ENCODE measurements at regions not wholly inside any gene's neighbourhood (a gene's known extent, or its start where the extent isn't known, plus 50 kb on each side); places are given as distances from the start of the nearest gene placed in this dataset.
"Not testable (repeated sequence)": the region's sequence is repeated elsewhere in the genome, so short reads cannot be mapped to it uniquely, and the experiment has no call there.

GRCh38 chr2:109690822-109691541, 76.8 kb downstream of the SOWAHC start:
- no peak for DNase-seq (ENCODE audit: low spot score)

GRCh38 chr2:109692013-109692743, 78.0 kb downstream of the SOWAHC start:
- no peak for DNase-seq (ENCODE audit: low spot score)

- not testable (repeated sequence) for DNase-seq (ENCODE audit: low spot score)
Observed at GRCh38 chr2:109692831-109693230, 78.7 kb downstream of the SOWAHC start.

GRCh38 chr2:109693292-109693691, 79.1 kb downstream of the SOWAHC start:
- not testable (repeated sequence) for DNase-seq (ENCODE audit: low spot score)

- no peak for DNase-seq (ENCODE audit: low spot score)
Observed at GRCh38 chr2:109694190-109694589, 80.0 kb downstream of the SOWAHC start.

GRCh38 chr2:109695290-109695689, 81.1 kb downstream of the SOWAHC start:
- no peak for DNase-seq (ENCODE audit: low spot score)

GRCh38 chr2:109699646-109700045, 85.5 kb downstream of the SOWAHC start:
- DNase-seq (ENCODE audit: low spot score): no peak

GRCh38 chr2:109700680-109701274, 86.6 kb downstream of the SOWAHC start:
- no peak for DNase-seq (ENCODE audit: low spot score)

GRCh38 chr2:109701362-109701761, 87.2 kb downstream of the SOWAHC start:
- DNase-seq (ENCODE audit: low spot score): no peak

GRCh38 chr2:109702250-109702985, 88.3 kb downstream of the SOWAHC start:
- no peak for DNase-seq (ENCODE audit: low spot score)

- DNase-seq (ENCODE audit: low spot score): no peak
Observed at GRCh38 chr2:109703077-109703476, 88.9 kb downstream of the SOWAHC start.

- DNase-seq (ENCODE audit: low spot score): no peak
Observed at GRCh38 chr2:109703798-109704197, 89.6 kb downstream of the SOWAHC start.

GRCh38 chr2:109707281-109708147, 86.6 kb upstream of the RGPD5 start:
- no peak for DNase-seq (ENCODE audit: low spot score)

- DNase-seq (ENCODE audit: low spot score): no peak
Observed at GRCh38 chr2:109710505-109711229, 83.4 kb upstream of the RGPD5 start.

GRCh38 chr2:109711230-109712122, 82.6 kb upstream of the RGPD5 start:
- no peak for DNase-seq (ENCODE audit: low spot score)

GRCh38 chr2:109712123-109712449, 82.0 kb upstream of the RGPD5 start:
- DNase-seq (ENCODE audit: low spot score): no peak

GRCh38 chr2:109712746-109713145, 81.4 kb upstream of the RGPD5 start:
- DNase-seq (ENCODE audit: low spot score): no peak

GRCh38 chr2:109715313-109715805, 78.7 kb upstream of the RGPD5 start:
- no peak for DNase-seq (ENCODE audit: low spot score)

- not testable (repeated sequence) for DNase-seq (ENCODE audit: low spot score)
Observed at GRCh38 chr2:109716596-109716995, 77.5 kb upstream of the RGPD5 start.

GRCh38 chr2:109718139-109718538, 76.0 kb upstream of the RGPD5 start:
- no peak for DNase-seq (ENCODE audit: low spot score)
